SK-N-SH (cell line): ENCODE measurements at regions not wholly inside any gene's neighbourhood (a gene's known extent, or its start where the extent isn't known, plus 50 kb on each side); places are given as distances from the start of the nearest gene placed in this dataset.
"Not testable (repeated sequence)": the region's sequence is repeated elsewhere in the genome, so short reads cannot be mapped to it uniquely, and the experiment has no call there.

Source experiments
- CTCF ChIA-PET: fragments of 300-600, 350-600 bp; formaldehyde crosslinking; extraction: SDS; loops from one replicate; lab custom pipeline; 2021; lab: Yijun Ruan, JAX
- POLR2A ChIA-PET: fragments of 350-600 bp; sonication (Branson Sonifier 250); formaldehyde crosslinking; extraction: SDS; loops from one replicate; lab custom pipeline; 2020; ENCODE audit warnings: antibody characterized with exemption, inconsistent platforms; lab: Yijun Ruan, JAX
- DNase-seq: peaks from one replicate; pipeline ENCODE4 v3.0.0; 2012
- H2AFZ ChIP-seq: fragments of 200-600 bp; sonication (generic); 2 replicates; pipeline ENCODE4 v1.8.1; 2016; ENCODE audit warnings: antibody characterized with exemption, mild to moderate bottlenecking, low read depth
- H3F3A ChIP-seq: fragments of 200-600 bp; sonication (generic); replicated peaks from 2 replicates; pipeline ENCODE3; 2016; ENCODE audit warnings: antibody characterized with exemption, mild to moderate bottlenecking; ENCODE audit not compliant: insufficient read depth
- H3K27ac ChIP-seq, 2 experiments: fragments of 200-500 bp in 1 of 2; fragments of 200-600 bp in 1 of 2; sonication (Bioruptor generic) in 1 of 2; sonication (generic), shearing (Covaris generic) in 1 of 2; 2 replicates each; pipeline versions ENCODE4 v1.5.1 to v1.6.1; 2014 to 2016; ENCODE audit warnings: low read depth in 2 of 2, inconsistent platforms in 1 of 2, low read length in 1 of 2, mild to moderate bottlenecking in 1 of 2, mixed read lengths in 1 of 2
- H3K27me3 ChIP-seq: fragments of 200-600 bp; sonication (generic), shearing (Covaris generic); 2 replicates; pipeline ENCODE4 v1.6.1; 2016; ENCODE audit warnings: mixed run types; ENCODE audit not compliant: insufficient read depth
- H3K36me3 ChIP-seq, 2 experiments: fragments of 200-500 bp in 1 of 2; fragments of 200-600 bp in 1 of 2; sonication (Bioruptor generic) in 1 of 2; sonication (generic) in 1 of 2; replicated peaks in 1 of 2; 2 replicates each; pipeline versions ENCODE3 to v1.5.1; 2014 to 2016; ENCODE audit warnings: low read length in 1 of 2, mild to moderate bottlenecking in 1 of 2; ENCODE audit not compliant: insufficient read depth in 2 of 2, control insufficient read depth in 1 of 2
- H3K4me1 ChIP-seq, 2 experiments: fragments of 200-500 bp in 1 of 2; fragments of 200-600 bp in 1 of 2; sonication (Bioruptor generic) in 1 of 2; sonication (generic), shearing (Covaris generic) in 1 of 2; 2 replicates each; pipeline versions ENCODE4 v1.5.1 to v1.6.1; 2014 to 2016; ENCODE audit warnings: low read depth in 1 of 2, low read length in 1 of 2, mixed run types in 1 of 2; ENCODE audit not compliant: insufficient read depth in 2 of 2, control insufficient read depth in 1 of 2
- H3K4me2 ChIP-seq: fragments of 200-600 bp; sonication (generic), shearing (Covaris generic); 2 replicates; pipeline ENCODE4 v1.6.1; 2017; ENCODE audit warnings: mixed run types
- H3K4me3 ChIP-seq, 2 experiments: fragments of 200-500 bp in 1 of 2; fragments of 200-600 bp in 1 of 2; sonication (Bioruptor generic) in 1 of 2; sonication (generic), shearing (Covaris generic) in 1 of 2; 2 replicates each; pipeline versions ENCODE4 v1.5.1 to v1.8.1; 2014 to 2016; ENCODE audit warnings: low read depth in 2 of 2, inconsistent platforms in 1 of 2, low read length in 1 of 2, mild to moderate bottlenecking in 1 of 2, mixed read lengths in 1 of 2, moderate library complexity in 1 of 2
- H3K79me2 ChIP-seq: fragments of 200-600 bp; sonication (generic); 2 replicates; pipeline ENCODE4 v1.8.1; 2017; ENCODE audit warnings: mild to moderate bottlenecking; ENCODE audit not compliant: insufficient read depth
- H3K9ac ChIP-seq: fragments of 200-600 bp; sonication (generic); 2 replicates; pipeline ENCODE4 v1.6.1; 2017; ENCODE audit warnings: mixed run types
- H3K9me2 ChIP-seq: fragments of 200-600 bp; sonication (generic); 2 replicates; pipeline ENCODE4 v1.6.1; 2017; ENCODE audit warnings: mixed run types
- H3K9me3 ChIP-seq: fragments of 200-600 bp; sonication (generic); 2 replicates; pipeline ENCODE4 v1.6.1; 2017; ENCODE audit warnings: mixed run types, mild to moderate bottlenecking, moderate library complexity
- H4K20me1 ChIP-seq: fragments of 200-600 bp; sonication (generic); 2 replicates; pipeline ENCODE4 v1.6.1; 2017; ENCODE audit warnings: mild to moderate bottlenecking, mixed run types; ENCODE audit not compliant: insufficient read depth
- CHD2 ChIP-seq: fragments of 150-350 bp; IDR thresholded peaks from 2 replicates; pipeline ENCODE4 v1.6.1; 2018; ENCODE audit warnings: low read length; ENCODE audit not compliant: partially characterized antibody
- ELF1 ChIP-seq: IDR thresholded peaks from 2 replicates; pipeline ENCODE4 v1.4.0; 2012
- EP300 ChIP-seq, 2 experiments: IDR thresholded peaks; 2 replicates each; pipeline versions ENCODE4 v1.4.0 to v1.6.1; 2012; ENCODE audit warnings: borderline replicate concordance in 1 of 2, low read depth in 1 of 2, low read length in 1 of 2
- EZH2phosphoT487 ChIP-seq: fragments of 200-600 bp; sonication (generic); IDR thresholded peaks from 2 replicates; pipeline ENCODE4 v1.6.1; 2017; ENCODE audit warnings: low read depth, mixed run types, mild to moderate bottlenecking, antibody characterized with exemption, moderate library complexity, borderline replicate concordance
- FOXM1 ChIP-seq: IDR thresholded peaks from 2 replicates; pipeline ENCODE4 v1.4.0; 2012; ENCODE audit warnings: low read depth, mild to moderate bottlenecking
- GABPA ChIP-seq: IDR thresholded peaks from 2 replicates; pipeline ENCODE4 v1.4.0; 2012; ENCODE audit warnings: low read depth, mild to moderate bottlenecking
- GATA2 ChIP-seq: sonication (generic); formaldehyde crosslinking; IDR thresholded peaks from 2 replicates; pipeline ENCODE4 v1.5.0; 2020; ENCODE audit warnings: mild to moderate bottlenecking, missing genetic modification reagents
- MEF2A ChIP-seq: IDR thresholded peaks from 2 replicates; pipeline ENCODE4 v1.4.0; 2012; ENCODE audit warnings: low read depth, borderline replicate concordance
- NRF1 ChIP-seq: IDR thresholded peaks from 2 replicates; pipeline ENCODE4 v1.6.1; 2012; ENCODE audit warnings: low read depth, mild to moderate bottlenecking, low read length
- POLR2AphosphoS5 ChIP-seq: IDR thresholded peaks from 2 replicates; pipeline ENCODE4 v1.6.1; 2012; ENCODE audit warnings: low read depth, low read length
- RCOR1 ChIP-seq: fragments of 150-350 bp; IDR thresholded peaks from 2 replicates; pipeline ENCODE4 v1.6.1; 2017; ENCODE audit warnings: antibody characterized with exemption, low read length
- RXRA ChIP-seq: IDR thresholded peaks from 2 replicates; pipeline ENCODE4 v1.4.0; 2012; ENCODE audit warnings: low read depth, mild to moderate bottlenecking, borderline replicate concordance
- SMC3 ChIP-seq: IDR thresholded peaks from 2 replicates; pipeline ENCODE4 v1.6.1; 2012; ENCODE audit warnings: low read depth, low read length, improper control_type of control experiment
- TAF1 ChIP-seq: IDR thresholded peaks from 2 replicates; pipeline ENCODE4 v1.6.1; 2012; ENCODE audit warnings: low read depth, mild to moderate bottlenecking, low read length, moderate library complexity, borderline replicate concordance
- TCF12 ChIP-seq: IDR thresholded peaks from 2 replicates; pipeline ENCODE4 v1.4.0; 2012
- TEAD4 ChIP-seq: IDR thresholded peaks from 2 replicates; pipeline ENCODE4 v1.4.0; 2012; ENCODE audit warnings: mild to moderate bottlenecking, borderline replicate concordance; ENCODE audit not compliant: insufficient read depth
- WGBS: methylation state at CpG from one replicate; pipeline ENCODE4 v1.1.6; 2017; ENCODE audit warnings: low lambda C conversion rate; 5-methylcytosine and 5-hydroxymethylcytosine counted together
- TF ChIP-seq, protein P1 (sequence below): fragments of 150-350 bp; IDR thresholded peaks from 2 replicates; pipeline ENCODE4 v1.6.1; 2016; ENCODE audit warnings: mild to moderate bottlenecking, low read depth, low read length
- TF ChIP-seq, protein P2 (sequence below): fragments of 150-350 bp; IDR thresholded peaks from 2 replicates; pipeline ENCODE4 v1.6.1; 2017; ENCODE audit warnings: antibody characterized with exemption, low read length, low read depth, borderline replicate concordance
- TF ChIP-seq, protein P3 (sequence below): IDR thresholded peaks from 2 replicates; pipeline ENCODE4 v1.4.0; 2012; ENCODE audit warnings: low read depth

DNA sequence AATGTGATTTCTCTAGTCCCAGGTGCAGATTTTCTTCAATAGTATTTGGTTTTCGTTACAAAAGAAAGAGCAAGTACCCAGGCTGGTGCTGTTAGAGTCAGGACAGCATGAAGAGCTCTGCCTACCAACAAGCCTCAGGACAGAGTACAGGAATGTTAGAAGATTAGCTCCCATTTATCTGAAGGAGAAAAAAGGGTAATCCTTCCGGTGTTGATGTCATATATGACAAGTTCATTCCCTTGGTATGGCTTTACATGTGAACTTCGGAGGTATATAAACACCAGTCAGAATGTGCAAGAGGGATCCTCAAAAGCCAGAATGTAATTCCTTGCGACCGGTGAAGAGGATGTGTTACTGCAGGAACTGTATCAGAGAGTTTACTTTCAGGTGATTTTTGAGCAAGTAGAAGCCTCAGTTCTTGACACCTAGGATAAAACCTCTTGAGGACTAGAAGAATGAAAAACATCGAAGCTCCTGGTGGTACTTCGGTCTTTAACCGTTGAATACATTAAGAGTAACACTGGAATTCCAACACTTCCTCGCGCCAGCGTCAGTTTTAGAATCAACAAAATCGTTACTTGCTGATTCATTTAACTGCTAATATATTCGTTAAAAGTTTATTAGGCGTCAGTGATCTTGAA lies 194.2 kb upstream of the ZNF184 start:
- TF ChIP-seq, protein P1, sequence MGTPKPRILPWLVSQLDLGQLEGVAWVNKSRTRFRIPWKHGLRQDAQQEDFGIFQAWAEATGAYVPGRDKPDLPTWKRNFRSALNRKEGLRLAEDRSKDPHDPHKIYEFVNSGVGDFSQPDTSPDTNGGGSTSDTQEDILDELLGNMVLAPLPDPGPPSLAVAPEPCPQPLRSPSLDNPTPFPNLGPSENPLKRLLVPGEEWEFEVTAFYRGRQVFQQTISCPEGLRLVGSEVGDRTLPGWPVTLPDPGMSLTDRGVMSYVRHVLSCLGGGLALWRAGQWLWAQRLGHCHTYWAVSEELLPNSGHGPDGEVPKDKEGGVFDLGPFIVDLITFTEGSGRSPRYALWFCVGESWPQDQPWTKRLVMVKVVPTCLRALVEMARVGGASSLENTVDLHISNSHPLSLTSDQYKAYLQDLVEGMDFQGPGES: no peak
- TF ChIP-seq RXRA (no peak), MEF2A (no peak), GABPA (no peak), TEAD4 (no peak), TAF1 (no peak), TCF12 (no peak), CHD2 (no peak), NRF1 (no peak), EP300 (IDR thresholded peaks at IDR 0.05; ENCODE audit: borderline replicate concordance in 1 of 2, low read depth in 1 of 2, low read length in 1 of 2) (no peak), RCOR1 (no peak)
- TF ChIP-seq, protein P2, sequence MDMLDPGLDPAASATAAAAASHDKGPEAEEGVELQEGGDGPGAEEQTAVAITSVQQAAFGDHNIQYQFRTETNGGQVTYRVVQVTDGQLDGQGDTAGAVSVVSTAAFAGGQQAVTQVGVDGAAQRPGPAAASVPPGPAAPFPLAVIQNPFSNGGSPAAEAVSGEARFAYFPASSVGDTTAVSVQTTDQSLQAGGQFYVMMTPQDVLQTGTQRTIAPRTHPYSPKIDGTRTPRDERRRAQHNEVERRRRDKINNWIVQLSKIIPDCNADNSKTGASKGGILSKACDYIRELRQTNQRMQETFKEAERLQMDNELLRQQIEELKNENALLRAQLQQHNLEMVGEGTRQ: no peak
- ChIA-PET CTCF (no interaction called here), POLR2A (no interaction called here)
- Histone ChIP-seq H3K27ac (no peak overlapping the region), H3K27me3 (peaks cover 37% of the 10 kb centered on the region), H3K9ac (no peak overlapping the region), H3K9me2 (no peaks in the 10 kb centered on the region), H3K36me3 (no peaks in the 10 kb centered on the region), H2AFZ (no peak overlapping the region), H3K9me3 (no peaks in the 10 kb centered on the region), H4K20me1 (no peaks in the 10 kb centered on the region), H3K79me2 (no peaks in the 10 kb centered on the region), H3F3A (peaks cover 36% of the 10 kb centered on the region), H3K4me2 (no peak overlapping the region), H3K4me3 (0 out of 4 replicates have a peak overlapping the region, but pooled peaks of 1 of the 2 experiments have one; percentile 5), H3K4me1 (no peaks in the 10 kb centered on the region; a peak in 2 of 4 replicates)
- WGBS: 16% methylated on average over 14 of the region's 14 CpGs
- no peak for DNase-seq

DNA sequence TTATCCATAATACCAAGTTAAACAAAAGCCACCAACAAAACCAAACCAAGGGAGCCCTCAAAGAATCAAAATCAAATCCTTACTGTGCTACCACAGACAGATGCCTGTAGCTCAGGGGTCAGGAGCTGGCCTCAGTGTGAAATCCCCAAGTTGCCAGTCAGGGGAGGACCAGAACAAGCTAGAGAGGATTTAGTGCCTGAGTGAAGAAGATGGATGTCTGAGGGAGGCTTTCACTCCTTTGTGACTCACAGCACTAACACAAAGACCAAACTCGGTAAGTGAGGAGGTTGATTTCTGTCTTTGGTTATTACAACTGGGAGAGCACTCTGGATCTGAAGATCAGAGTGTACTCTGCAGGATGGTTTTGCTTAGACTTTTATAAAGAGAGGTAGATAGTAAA lies 189.9 kb upstream of the ZNF184 start:
- CTCF ChIA-PET: no interaction called here

DNA sequence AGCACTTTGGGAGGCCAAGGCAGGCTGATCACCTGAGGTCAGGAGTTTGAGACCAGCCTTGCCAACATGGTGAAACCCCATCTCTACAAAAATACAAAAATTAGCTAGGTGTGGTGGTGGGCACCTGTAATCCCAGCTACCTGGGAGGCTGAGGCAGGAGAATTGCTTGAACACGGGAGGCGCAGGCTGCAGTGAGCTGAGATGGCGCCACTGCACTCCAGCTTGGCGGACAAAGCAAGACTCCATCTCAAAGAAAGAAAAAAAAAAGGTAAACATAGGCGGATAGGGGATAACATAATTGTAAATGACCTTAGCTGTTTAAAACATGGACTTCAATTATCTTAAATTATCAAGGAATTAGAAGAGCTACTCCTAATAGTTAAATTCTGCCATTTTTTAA lies 189.3 kb upstream of the ZNF184 start:
- H3K9ac ChIP-seq, H3K36me3 ChIP-seq, H3K9me3 ChIP-seq, H3K4me3 ChIP-seq, H3F3A ChIP-seq, H3K79me2 ChIP-seq, H3K4me1 ChIP-seq, POLR2A ChIA-PET, H2AFZ ChIP-seq, H3K9me2 ChIP-seq, H3K4me2 ChIP-seq, H4K20me1 ChIP-seq, H3K27ac ChIP-seq, DNase-seq: not testable (repeated sequence)
- CTCF ChIA-PET: interaction anchor here (0.7 kb wide), 1 partner anchor 110 kb away, joined by 3 read pairs; no protein-coding TSS in a partner anchor
- WGBS: 21% methylated on average over 5 of the region's 5 CpGs
- peaks cover 32% of the 10 kb centered on the region for H3K27me3 ChIP-seq

More for the DNA sequence above, 189.9 kb upstream of the ZNF184 start:
- Histone ChIP-seq H3F3A (peaks cover under 1% of the 10 kb centered on the region), H3K4me3 (no peak overlapping the region), H3K9ac (no peak overlapping the region), H3K27me3 (peaks cover 38% of the 10 kb centered on the region), H2AFZ (0 out of 2 replicates have a peak overlapping the region, but pooled peaks have one; percentile 16), H3K9me2 (no peaks in the 10 kb centered on the region), H3K27ac (no peak overlapping the region), H4K20me1 (no peaks in the 10 kb centered on the region), H3K4me2 (no peak overlapping the region), H3K4me1 (no peaks in the 10 kb centered on the region), H3K9me3 (no peaks in the 10 kb centered on the region), H3K36me3 (no peaks in the 10 kb centered on the region), H3K79me2 (no peaks in the 10 kb centered on the region)
- WGBS: 0% methylated on average over 1 of the region's 1 CpG
- POLR2A ChIA-PET: no interaction called here
- TF ChIP-seq GATA2 (CRISPR knock-in tag): no peak
- TF ChIP-seq FOXM1: no peak
- TF ChIP-seq MEF2A: no peak
- no peak for TF ChIP-seq SMC3
- no peak for TF ChIP-seq POLR2AphosphoS5
- TF ChIP-seq EZH2phosphoT487: no peak
- TF ChIP-seq ELF1: no peak
- TF ChIP-seq EP300 (IDR thresholded peaks at IDR 0.05; ENCODE audit: borderline replicate concordance in 1 of 2, low read depth in 1 of 2, low read length in 1 of 2): no peak
- TF ChIP-seq, protein P3, sequence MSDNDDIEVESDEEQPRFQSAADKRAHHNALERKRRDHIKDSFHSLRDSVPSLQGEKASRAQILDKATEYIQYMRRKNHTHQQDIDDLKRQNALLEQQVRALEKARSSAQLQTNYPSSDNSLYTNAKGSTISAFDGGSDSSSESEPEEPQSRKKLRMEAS: no peak
- DNase-seq: no peak
